ENCODE measurements at regions not wholly inside any gene's neighbourhood (a gene's known extent, or its start where the extent isn't known, plus 50 kb on each side); places are given as distances from the start of the nearest gene placed in this dataset.

- in situ Hi-C loops (cut with HindIII; ENCODE audit: low sequenced_read_pairs): no loop called here
- no peak for TF ChIP-seq CTCF (IDR thresholded peaks at IDR 0.05; ENCODE audit: low read depth, low read length, missing control alignments)
- no peak overlapping the region for H3K4me3 ChIP-seq (ENCODE audit: low read depth, low read length)
- no peak for DNase-seq (ENCODE audit: low read depth)
Measured at GRCh38 chr21:28834335-28835238, 158.1 kb downstream of the LTN1 start.

GRCh38 chr21:28833609-28834008, 159.1 kb downstream of the LTN1 start:
- no peak overlapping the region for H3K4me3 ChIP-seq (ENCODE audit: low read depth, low read length)
- no peak for TF ChIP-seq CTCF (IDR thresholded peaks at IDR 0.05; ENCODE audit: low read depth, low read length, missing control alignments)
- in situ Hi-C loops (cut with HindIII; ENCODE audit: low sequenced_read_pairs): no loop called here

GRCh38 chr21:28833182-28833581, 159.5 kb downstream of the LTN1 start:
- H3K4me3 ChIP-seq (ENCODE audit: low read depth, low read length): no peak overlapping the region
- no peak for TF ChIP-seq CTCF (IDR thresholded peaks at IDR 0.05; ENCODE audit: low read depth, low read length, missing control alignments)
- DNase-seq (ENCODE audit: low read depth): no peak
- in situ Hi-C loops (cut with HindIII; ENCODE audit: low sequenced_read_pairs): no loop called here

More at GRCh38 chr21:28833609-28834008, 159.1 kb downstream of the LTN1 start:
- DNase-seq (ENCODE audit: low read depth): no peak

GRCh38 chr21:28832715-28833061, 160.0 kb downstream of the LTN1 start:
- DNase-seq (ENCODE audit: low read depth): no peak
- in situ Hi-C loops (cut with HindIII; ENCODE audit: low sequenced_read_pairs): no loop called here
- no peak for TF ChIP-seq CTCF (IDR thresholded peaks at IDR 0.05; ENCODE audit: low read depth, low read length, missing control alignments)
- H3K4me3 ChIP-seq (ENCODE audit: low read depth, low read length): no peak overlapping the region

- DNase-seq (ENCODE audit: low read depth): no peak
- in situ Hi-C loops (cut with HindIII; ENCODE audit: low sequenced_read_pairs): no loop called here
- no peak for TF ChIP-seq CTCF (IDR thresholded peaks at IDR 0.05; ENCODE audit: low read depth, low read length, missing control alignments)
- H3K4me3 ChIP-seq (ENCODE audit: low read depth, low read length): no peak overlapping the region
Measured at GRCh38 chr21:28832013-28832714, 160.5 kb downstream of the LTN1 start.

- in situ Hi-C loops (cut with HindIII; ENCODE audit: low sequenced_read_pairs): no loop called here
- H3K4me3 ChIP-seq (ENCODE audit: low read depth, low read length): no peak overlapping the region
- no peak for DNase-seq (ENCODE audit: low read depth)
- TF ChIP-seq CTCF (IDR thresholded peaks at IDR 0.05; ENCODE audit: low read depth, low read length, missing control alignments): no peak
Measured at GRCh38 chr21:28828981-28829380, 163.7 kb downstream of the LTN1 start.

All from astrocyte of the cerebellum (primary cell).